HFF-Myc (cell line): ENCODE measurements at regions not wholly inside any gene's neighbourhood (a gene's known extent, or its start where the extent isn't known, plus 50 kb on each side); places are given as distances from the start of the nearest gene placed in this dataset.

ENCODE experiments used
- DNase-seq: peaks from one replicate; pipeline ENCODE4 v3.0.0-alpha.2; 2011; ENCODE audit warnings: low read depth; ENCODE audit errors: extremely low read depth
- H3K4me3 ChIP-seq: replicated peaks from 2 replicates; pipeline ENCODE4 v1.5.1; 2011; ENCODE audit warnings: low read depth, mild to moderate bottlenecking, control low read depth, low read length
- CTCF ChIP-seq: IDR thresholded peaks from 2 replicates; pipeline ENCODE4 v1.5.1; 2012; ENCODE audit warnings: mild to moderate bottlenecking, low read depth, low read length, control low read depth; ENCODE audit errors: missing control alignments

- DNase-seq = no peak
- no peak overlapping the region for H3K4me3 ChIP-seq
- TF ChIP-seq CTCF = no peak
Observed at GRCh38 chr1:222938986-222939385, 124.1 kb downstream of the DISP1 start.

GRCh38 chr1:222940095-222940494, 125.3 kb downstream of the DISP1 start:
- H3K4me3 ChIP-seq = no peak overlapping the region
- DNase-seq = no peak
- TF ChIP-seq CTCF = no peak

GRCh38 chr1:222940906-222941305, 126.1 kb downstream of the DISP1 start:
- H3K4me3 ChIP-seq = no peak overlapping the region
- no peak for TF ChIP-seq CTCF
- no peak for DNase-seq

- no peak for TF ChIP-seq CTCF
Observed at GRCh38 chr1:222941425-222941824, 126.6 kb downstream of the DISP1 start.

GRCh38 chr1:222946436-222946835, 131.6 kb downstream of the DISP1 start:
- H3K4me3 ChIP-seq = no peak overlapping the region
- DNase-seq = no peak
- no peak for TF ChIP-seq CTCF

More at GRCh38 chr1:222941425-222941824, 126.6 kb downstream of the DISP1 start:
- DNase-seq = no peak
- no peak overlapping the region for H3K4me3 ChIP-seq

GRCh38 chr1:222948079-222948478, 133.2 kb downstream of the DISP1 start:
- H3K4me3 ChIP-seq = no peak overlapping the region
- no peak for DNase-seq
- TF ChIP-seq CTCF = no peak

GRCh38 chr1:222950892-222951291, 136.1 kb downstream of the DISP1 start:
- DNase-seq = no peak
- H3K4me3 ChIP-seq = no peak overlapping the region
- no peak for TF ChIP-seq CTCF
